Vagina (tissue), 2 donors: ENCODE measurements at regions not wholly inside any gene's neighbourhood (a gene's known extent, or its start where the extent isn't known, plus 50 kb on each side); places are given as distances from the start of the nearest gene placed in this dataset.

Experiments used
- POLR2A ChIP-seq, 2 donors: fragments of 450-650 bp; IDR thresholded peaks; one replicate each; pipeline ENCODE4 v1.6.1; 2017; ENCODE audit warnings: antibody characterized with exemption in 2 of 2, mild to moderate bottlenecking in 2 of 2, moderate library complexity in 2 of 2
- TF ChIP-seq, protein P1 (sequence below), 3 experiments: fragments of 450-650 bp in 2 of 3; fragments of 200-600 bp in 1 of 3; sonication (generic) in 1 of 3; IDR thresholded peaks; one replicate each; pipeline ENCODE4 v1.5.1; 2017 to 2019; ENCODE audit warnings: antibody characterized with exemption in 3 of 3, mild to moderate bottlenecking in 2 of 3, moderate library complexity in 2 of 3

DNA sequence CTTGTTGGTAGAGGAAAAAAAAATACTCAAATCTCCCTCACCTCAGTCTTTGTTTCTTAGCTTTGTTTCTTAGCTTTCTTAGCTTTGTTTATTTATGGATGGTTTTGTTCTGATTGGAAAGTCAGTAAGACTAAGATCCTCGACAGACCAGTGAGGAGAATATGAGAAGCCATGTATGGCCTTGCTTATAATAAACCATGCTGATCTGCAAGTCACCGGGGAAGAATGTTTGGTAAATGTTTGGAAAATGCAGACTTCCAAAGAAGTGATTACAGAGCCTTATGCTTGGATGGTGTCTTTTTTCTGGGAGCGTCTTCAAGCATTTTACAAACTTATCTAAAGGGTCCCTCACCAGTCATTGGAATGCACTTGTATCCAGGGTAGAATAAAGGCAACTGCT, 90.1 kb upstream of the NOCT start:
- TF ChIP-seq, protein P1, sequence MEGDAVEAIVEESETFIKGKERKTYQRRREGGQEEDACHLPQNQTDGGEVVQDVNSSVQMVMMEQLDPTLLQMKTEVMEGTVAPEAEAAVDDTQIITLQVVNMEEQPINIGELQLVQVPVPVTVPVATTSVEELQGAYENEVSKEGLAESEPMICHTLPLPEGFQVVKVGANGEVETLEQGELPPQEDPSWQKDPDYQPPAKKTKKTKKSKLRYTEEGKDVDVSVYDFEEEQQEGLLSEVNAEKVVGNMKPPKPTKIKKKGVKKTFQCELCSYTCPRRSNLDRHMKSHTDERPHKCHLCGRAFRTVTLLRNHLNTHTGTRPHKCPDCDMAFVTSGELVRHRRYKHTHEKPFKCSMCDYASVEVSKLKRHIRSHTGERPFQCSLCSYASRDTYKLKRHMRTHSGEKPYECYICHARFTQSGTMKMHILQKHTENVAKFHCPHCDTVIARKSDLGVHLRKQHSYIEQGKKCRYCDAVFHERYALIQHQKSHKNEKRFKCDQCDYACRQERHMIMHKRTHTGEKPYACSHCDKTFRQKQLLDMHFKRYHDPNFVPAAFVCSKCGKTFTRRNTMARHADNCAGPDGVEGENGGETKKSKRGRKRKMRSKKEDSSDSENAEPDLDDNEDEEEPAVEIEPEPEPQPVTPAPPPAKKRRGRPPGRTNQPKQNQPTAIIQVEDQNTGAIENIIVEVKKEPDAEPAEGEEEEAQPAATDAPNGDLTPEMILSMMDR (IDR thresholded peaks at IDR 0.05), result no peak
- no peak for TF ChIP-seq POLR2A (IDR thresholded peaks at IDR 0.05)
